ENCODE measurements at regions not wholly inside any gene's neighbourhood (a gene's known extent, or its start where the extent isn't known, plus 50 kb on each side); places are given as distances from the start of the nearest gene placed in this dataset.

- dilution Hi-C loops (cut with MboI; ENCODE audit: extremely low pct_ligation_motif_present, low sequenced_read_pairs) (no loop called here), intact Hi-C loops (cut with micrococcal nuclease) (no loop called here)
- Histone ChIP-seq H3K4me1 (ENCODE audit: control insufficient read depth, extremely low read depth, insufficient read depth, low read length) (no peaks in the 10 kb centered on the region), H3K36me3 (ENCODE audit: control insufficient read depth in 2 of 2, extremely low read depth in 1 of 2, insufficient read depth in 2 of 2, low read length in 2 of 2) (no peaks in the 10 kb centered on the region), H3K27ac (ENCODE audit: insufficient read depth, low read depth, low read length) (no peak overlapping the region), H3K27me3 (ENCODE audit: control insufficient read depth in 2 of 2, insufficient read depth in 2 of 2, low read length in 2 of 2) (peaks cover 15 to 16% of the 10 kb centered on the region in 2 experiments), H3K9me3 (replicated peaks; ENCODE audit: control insufficient read depth, insufficient read depth, low read length) (no peaks in the 10 kb centered on the region), H2AFZ (ENCODE audit: low read depth, low read length) (no peak overlapping the region), H3K79me2 (ENCODE audit: control insufficient read depth, insufficient read depth, low read length) (no peaks in the 10 kb centered on the region), H4K20me1 (replicated peaks; ENCODE audit: control insufficient read depth, extremely low read depth, insufficient read depth, low read length) (no peaks in the 10 kb centered on the region), H3K9me1 (replicated peaks; ENCODE audit: control insufficient read depth, extremely low read depth, insufficient read depth, low read length) (no peaks in the 10 kb centered on the region), H3K4me2 (ENCODE audit: insufficient read depth, low read length) (no peak overlapping the region), H3K9ac (replicated peaks; ENCODE audit: extremely low read depth, insufficient read depth, low read length) (no peak overlapping the region), H3K4me3 (replicated peaks in 1 of 3; ENCODE audit: insufficient read depth in 1 of 3, low read depth in 1 of 3, low read length in 3 of 3) (no peak overlapping the region)
- TF ChIP-seq POLR2A (IDR thresholded peaks at IDR 0.05; ENCODE audit: low read depth, low read length) (no peak), GATA2 (IDR thresholded peaks at IDR 0.05; ENCODE audit: insufficient read depth, insufficient read length, low read depth, low read length) (no peak), EZH2 (IDR thresholded peaks at IDR 0.05; ENCODE audit: borderline replicate concordance, low read depth, low read length, severe bottlenecking) (no peak), CTCF (IDR thresholded peaks at IDR 0.05; ENCODE audit: extremely low read depth in 1 of 2, insufficient read depth in 1 of 2, low read depth in 1 of 2, low read length in 2 of 2) (no peak), POLR2AphosphoS5 (IDR thresholded peaks at IDR 0.05; ENCODE audit: insufficient read depth, low read depth, low read length) (no peak), MAX (IDR thresholded peaks at IDR 0.05; ENCODE audit: insufficient read depth, insufficient read length) (no peak), MYC (IDR thresholded peaks at IDR 0.05; ENCODE audit: low read depth, low read length) (no peak), FOS (IDR thresholded peaks at IDR 0.05; ENCODE audit: borderline replicate concordance, insufficient read depth, low read length) (no peak)
- ChIA-PET CTCF (no interaction called here), POLR2A (no interaction called here)
- FAIRE-seq (no peak), DNase-seq (ENCODE audit: low read depth, low spot score) (no peak)
- no TSS peak for BruUV-seq (replicated peaks)
Measured at GRCh38 chr16:50463581-50464324, 84.4 kb upstream of the NKD1 start.
